ENCODE measurements at regions not wholly inside any gene's neighbourhood (a gene's known extent, or its start where the extent isn't known, plus 50 kb on each side); places are given as distances from the start of the nearest gene placed in this dataset.

GRCh38 chr1:187498028-187498427 lies 669.3 kb downstream of the PLA2G4A start:
- no peak for TF ChIP-seq EZH2 (IDR thresholded peaks at IDR 0.05)
- no peak for TF ChIP-seq POLR2AphosphoS5 (IDR thresholded peaks at IDR 0.05; ENCODE audit: borderline replicate concordance, low read depth, low read length)

Measured in SK-N-MC (cell line).